ENCODE measurements at regions not wholly inside any gene's neighbourhood (a gene's known extent, or its start where the extent isn't known, plus 50 kb on each side); places are given as distances from the start of the nearest gene placed in this dataset.

DNA sequence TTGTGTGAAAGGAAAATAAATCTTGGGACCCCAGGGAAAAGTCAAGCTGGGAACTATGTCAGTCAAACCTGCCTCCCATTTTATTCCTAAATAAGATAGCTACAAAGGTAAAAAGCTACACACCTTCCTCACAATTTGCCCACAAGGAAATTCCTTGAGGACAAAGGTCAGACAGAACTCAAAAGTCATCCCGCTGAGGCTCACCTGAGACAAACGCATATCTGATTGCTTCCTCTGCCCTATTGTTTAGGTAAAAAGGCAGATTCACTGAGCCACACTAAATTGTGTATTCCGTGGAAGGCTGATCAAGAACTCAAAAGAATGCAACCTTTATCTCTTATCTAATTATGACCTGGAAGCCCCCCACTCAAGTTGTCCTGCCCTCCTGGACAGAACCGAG, 58.7 kb upstream of the MAML3 start:
- DNase-seq (ENCODE audit: low read depth) = no peak

DNA sequence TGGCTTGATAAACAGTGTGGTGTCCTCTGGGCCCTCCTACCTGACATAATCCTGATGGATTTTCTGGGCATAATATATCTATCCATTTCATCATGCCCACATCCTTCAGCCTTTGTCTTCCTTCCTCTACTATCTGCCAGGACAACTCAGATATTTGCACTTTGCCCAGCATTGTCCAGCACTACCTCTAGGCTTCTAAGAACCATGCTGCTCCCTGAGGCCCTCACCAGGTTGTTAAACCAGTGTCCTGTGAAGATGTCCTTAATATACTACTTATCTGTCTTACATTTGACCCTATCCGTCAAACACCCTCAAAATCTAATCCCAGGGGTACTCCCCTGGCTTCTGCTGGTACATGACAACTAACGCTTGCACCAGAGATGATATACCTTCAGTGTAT, 58.2 kb upstream of the MAML3 start:
- DNase-seq (ENCODE audit: low read depth) = no peak

- DNase-seq (ENCODE audit: low read depth) = no peak
These were observed 57.7 kb upstream of the MAML3 start for GRCh38 chr4:140211693-140212092.

DNA sequence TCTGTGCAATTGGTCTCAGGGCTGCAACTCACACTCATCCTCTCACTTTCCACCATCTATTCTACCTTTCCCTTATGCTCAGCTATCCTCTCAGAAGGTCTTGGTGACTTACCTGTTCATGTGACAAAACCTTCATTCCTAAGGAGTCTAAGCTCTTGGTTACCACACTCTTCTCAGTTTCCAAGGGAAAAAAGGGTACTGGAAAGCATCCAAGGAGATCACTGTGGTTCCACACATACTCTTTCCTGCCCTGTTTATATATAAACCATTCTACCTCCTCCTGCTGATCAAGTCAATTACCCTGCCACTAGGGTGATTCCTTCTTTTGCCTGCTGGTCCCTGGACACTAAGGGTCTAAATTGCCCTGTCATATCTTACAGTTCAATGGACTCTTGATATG, 57.2 kb upstream of the MAML3 start:
- DNase-seq (ENCODE audit: low read depth) = no peak

- no peak for DNase-seq (ENCODE audit: low read depth)
These were observed 54.9 kb upstream of the MAML3 start for GRCh38 chr4:140208921-140209320.

All from HS-27A (cell line).